ENCODE measurements at regions not wholly inside any gene's neighbourhood (a gene's known extent, or its start where the extent isn't known, plus 50 kb on each side); places are given as distances from the start of the nearest gene placed in this dataset.

GRCh38 chr17:53635444-53635843 is 187.3 kb upstream of the KIF2B start (continued):
- TF ChIP-seq PRDM15 (CRISPR knock-in tag; IDR thresholded peaks at IDR 0.05) = no peak
- TF ChIP-seq MEIS1 (CRISPR knock-in tag; IDR thresholded peaks at IDR 0.05; ENCODE audit: borderline replicate concordance) = no peak
- no peak for TF ChIP-seq E2F1 (CRISPR knock-in tag; IDR thresholded peaks at IDR 0.05)
- TF ChIP-seq TBX2 (CRISPR knock-in tag; IDR thresholded peaks at IDR 0.05; ENCODE audit: borderline replicate concordance) = no peak
- TF ChIP-seq PAF1 (CRISPR knock-in tag; IDR thresholded peaks at IDR 0.05) = no peak

GRCh38 chr17:53633856-53634255 is 188.9 kb upstream of the KIF2B start:
- intact Hi-C loops (cut with micrococcal nuclease; ENCODE audit: unreplicated experiment) (no loop called here), in situ Hi-C loops (cut with HindIII; ENCODE audit: extremely low pct_ligation_motif_present, low pct_unique_long_range_greater_than_20kb) (no loop called here)
- Histone ChIP-seq H3K4me1 (ENCODE audit: insufficient read depth, low read length) (no peaks in the 10 kb centered on the region), H2AFZ (ENCODE audit: low read length) (no peak overlapping the region), H3K27me3 (ENCODE audit: control insufficient read depth in 1 of 2, insufficient read depth in 2 of 2, low read length in 2 of 2) (no peaks in the 10 kb centered on the region), H4K20me1 (ENCODE audit: insufficient read depth, low read length) (no peaks in the 10 kb centered on the region), H3K27ac (ENCODE audit: extremely low read length, insufficient read depth, low read length) (no peak overlapping the region), H3K36me3 (replicated peaks in 1 of 2; ENCODE audit: control insufficient read depth in 1 of 2, insufficient read depth in 2 of 2, low read length in 2 of 2) (no peaks in the 10 kb centered on the region), H3K9me3 (ENCODE audit: low read length) (peaks cover 84% of the 10 kb centered on the region), H3K79me2 (ENCODE audit: insufficient read depth, low read length) (no peaks in the 10 kb centered on the region), H3K9ac (ENCODE audit: insufficient read depth, low read depth, low read length) (no peak overlapping the region), H3K4me3 (replicated peaks in 1 of 3; ENCODE audit: insufficient read depth in 1 of 3, low read depth in 2 of 3, low read length in 3 of 3) (no peak overlapping the region), H3K4me2 (ENCODE audit: low read depth, low read length) (no peak overlapping the region)
- no peak for ATAC-seq
- no peak for DNase-seq (ENCODE audit: low spot score)
- POLR2A ChIA-PET = no interaction called here
- 67% methylated on average over 1 of the region's 1 CpG for WGBS (ENCODE audit: low lambda C conversion rate)
- no peak for FAIRE-seq
- CTCF ChIA-PET (ENCODE audit: low intra/inter-chr PET ratio, low total read pairs) = no interaction called here
- BruUV-seq (replicated peaks) = no TSS peak
- TF ChIP-seq DNMT3B (CRISPR knock-in tag; conservative IDR thresholded peaks at IDR 0.05) (no peak), ARNT (IDR thresholded peaks at IDR 0.05) (no peak), TRIM24 (CRISPR knock-in tag; IDR thresholded peaks at IDR 0.05) (no peak), ZNF414 (CRISPR knock-in tag; IDR thresholded peaks at IDR 0.05) (no peak), SETDB1 (CRISPR knock-in tag; IDR thresholded peaks at IDR 0.05; ENCODE audit: borderline replicate concordance) (no peak), ARNT2 (CRISPR knock-in tag; IDR thresholded peaks at IDR 0.05; ENCODE audit: low read depth) (no peak), PHF20 (CRISPR knock-in tag; IDR thresholded peaks at IDR 0.05) (no peak), ZNF530 (CRISPR knock-in tag; IDR thresholded peaks at IDR 0.05; ENCODE audit: low read depth) (no peak), ARNTL (CRISPR knock-in tag; IDR thresholded peaks at IDR 0.05) (no peak), HDAC2 (CRISPR knock-in tag; IDR thresholded peaks at IDR 0.05) (no peak)

Data from HepG2 (cell line).